ENCODE measurements at regions not wholly inside any gene's neighbourhood (a gene's known extent, or its start where the extent isn't known, plus 50 kb on each side); places are given as distances from the start of the nearest gene placed in this dataset.
"Not testable (repeated sequence)": the region's sequence is repeated elsewhere in the genome, so short reads cannot be mapped to it uniquely, and the experiment has no call there.

DNA sequence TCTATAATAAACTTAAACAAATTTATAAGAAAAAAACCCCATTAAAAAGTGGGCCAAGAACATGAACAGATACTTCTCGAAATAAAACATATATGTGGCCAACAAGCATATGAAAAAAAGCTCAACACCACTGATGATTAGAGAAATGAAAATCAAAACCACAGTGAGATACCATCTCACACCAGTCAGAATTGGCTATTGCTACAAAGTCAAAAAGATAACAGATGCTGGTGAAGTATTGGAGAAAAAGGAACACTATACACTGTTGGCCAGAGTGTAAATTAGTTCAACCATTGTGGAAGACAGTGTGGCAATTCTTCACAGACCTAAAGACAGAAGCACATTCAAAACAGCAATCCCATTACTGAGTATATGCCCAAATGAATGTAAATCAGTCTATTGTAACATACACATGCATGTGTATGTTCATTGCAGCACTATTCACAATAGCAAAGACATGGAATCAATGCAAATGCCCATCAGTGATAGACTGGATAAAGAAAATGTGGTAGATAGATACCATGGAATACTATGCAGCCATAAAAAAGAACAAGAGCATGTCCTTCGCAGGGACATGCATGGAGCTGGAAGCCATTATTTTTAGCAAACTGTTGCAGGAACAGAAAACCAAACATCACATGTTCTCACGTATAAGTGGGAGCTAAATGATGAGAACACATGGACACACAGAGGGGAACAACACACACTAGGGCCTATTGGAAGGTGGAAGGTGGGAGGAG is 313.4 kb downstream of the GATA3 start:
- H3K4me1 ChIP-seq (ENCODE audit: control insufficient read depth, insufficient read depth, low read length); H3K27ac ChIP-seq (ENCODE audit: low read length); H3K4me3 ChIP-seq (ENCODE audit: low read length); H3K9me3 ChIP-seq (ENCODE audit: control insufficient read depth, insufficient read depth, low read length); DNase-seq (ENCODE audit: low read depth, low spot score); H3K36me3 ChIP-seq (ENCODE audit: control insufficient read depth, insufficient read depth, low read length); H3K27me3 ChIP-seq (ENCODE audit: control insufficient read depth, insufficient read depth, low read length): not testable (repeated sequence)
- no CpG with 5 or more reads among the region's 3 CpGs for WGBS (ENCODE audit: insufficient coverage, insufficient read length)

DNA sequence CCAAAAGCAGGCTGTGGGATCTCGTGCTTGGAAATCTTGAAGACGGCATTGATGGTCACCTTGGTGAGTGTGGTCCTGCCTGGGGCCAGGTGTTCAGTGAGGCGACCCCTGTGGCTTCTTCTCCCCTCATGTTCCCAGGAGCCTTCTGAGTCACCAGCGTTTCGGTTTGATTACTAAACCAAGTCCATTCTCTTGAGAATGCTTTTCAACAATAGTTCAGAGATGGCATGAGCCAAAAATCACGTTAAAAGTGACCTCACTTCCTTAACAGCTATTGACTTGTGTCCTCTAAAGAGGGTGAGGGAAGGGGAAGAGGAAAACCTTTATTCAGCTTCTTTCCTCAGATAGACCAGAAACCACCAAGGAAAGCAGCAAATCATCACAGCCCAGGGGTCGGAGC is 315.2 kb downstream of the GATA3 start:
- H3K9me3 ChIP-seq (ENCODE audit: control insufficient read depth, insufficient read depth, low read length): no peaks in the 10 kb centered on the region
- no peak overlapping the region for H3K4me3 ChIP-seq (ENCODE audit: low read length)
- DNase-seq (ENCODE audit: low read depth, low spot score): no peak
- no peak overlapping the region for H3K27ac ChIP-seq (ENCODE audit: low read length)
- WGBS (ENCODE audit: insufficient coverage, insufficient read length): no CpG with 5 or more reads among the region's 7 CpGs
- H3K4me1 ChIP-seq (ENCODE audit: control insufficient read depth, insufficient read depth, low read length): no peaks in the 10 kb centered on the region
- no peaks in the 10 kb centered on the region for H3K27me3 ChIP-seq (ENCODE audit: control insufficient read depth, insufficient read depth, low read length)
- no peaks in the 10 kb centered on the region for H3K36me3 ChIP-seq (ENCODE audit: control insufficient read depth, insufficient read depth, low read length)

DNA sequence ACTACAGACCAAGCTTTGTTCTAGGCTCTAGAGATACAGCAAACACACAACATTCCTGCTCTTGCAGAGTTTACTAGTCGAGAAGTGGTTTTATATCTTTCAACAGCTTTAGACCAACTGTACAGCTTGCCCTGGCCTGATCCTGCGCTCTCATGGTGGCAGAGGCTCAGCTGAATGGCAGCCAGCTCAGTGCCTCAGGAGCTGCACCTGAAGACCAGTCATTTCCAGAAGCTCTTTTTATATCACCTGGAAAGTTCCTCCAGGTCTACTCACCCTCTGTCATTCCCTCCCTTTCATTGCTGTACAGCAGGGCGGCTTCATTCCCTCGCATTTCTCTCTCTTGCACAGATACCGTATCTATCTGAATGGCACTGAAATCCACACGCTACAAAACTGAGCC is 319.8 kb downstream of the GATA3 start:
- Histone ChIP-seq H3K4me1 (ENCODE audit: control insufficient read depth, insufficient read depth, low read length) (no peaks in the 10 kb centered on the region; the same call in 1 of the 2 replicates), H3K9me3 (ENCODE audit: control insufficient read depth, insufficient read depth, low read length) (no peaks in the 10 kb centered on the region), H3K27me3 (ENCODE audit: control insufficient read depth, insufficient read depth, low read length) (no peaks in the 10 kb centered on the region), H3K4me3 (ENCODE audit: low read length) (no peak overlapping the region), H3K36me3 (ENCODE audit: control insufficient read depth, insufficient read depth, low read length) (no peaks in the 10 kb centered on the region), H3K27ac (ENCODE audit: low read length) (no peak overlapping the region)
- no peak for DNase-seq (ENCODE audit: low read depth, low spot score)
- WGBS (ENCODE audit: insufficient coverage, insufficient read length): no CpG with 5 or more reads among the region's 6 CpGs

DNA sequence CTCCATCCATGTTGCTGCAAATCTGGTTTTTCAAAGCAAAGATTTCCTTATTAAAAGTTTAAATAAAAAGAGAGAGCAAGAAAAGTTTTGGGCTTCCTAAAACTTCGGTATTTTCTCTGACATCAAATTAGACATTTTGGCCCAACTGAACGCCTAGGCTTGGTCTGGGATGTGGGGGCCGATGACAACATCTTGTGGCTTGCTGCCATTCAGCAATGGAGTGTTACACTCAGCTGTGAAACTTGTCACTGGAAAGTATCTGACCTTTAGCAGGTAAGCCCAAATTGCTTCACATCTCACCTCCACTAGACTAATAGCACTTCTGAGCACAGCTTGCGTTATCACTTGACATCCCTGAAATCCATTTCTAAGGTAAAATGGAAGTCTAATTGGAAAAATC is 320.6 kb downstream of the GATA3 start:
- Histone ChIP-seq H3K36me3 (ENCODE audit: control insufficient read depth, insufficient read depth, low read length) (no peaks in the 10 kb centered on the region), H3K9me3 (ENCODE audit: control insufficient read depth, insufficient read depth, low read length) (no peaks in the 10 kb centered on the region), H3K4me3 (ENCODE audit: low read length) (no peak overlapping the region), H3K27me3 (ENCODE audit: control insufficient read depth, insufficient read depth, low read length) (no peaks in the 10 kb centered on the region), H3K27ac (ENCODE audit: low read length) (no peak overlapping the region), H3K4me1 (ENCODE audit: control insufficient read depth, insufficient read depth, low read length) (no peaks in the 10 kb centered on the region; the same call in 1 of the 2 replicates)
- WGBS (ENCODE audit: insufficient coverage, insufficient read length): no CpG with 5 or more reads among the region's 4 CpGs
- DNase-seq (ENCODE audit: low read depth, low spot score): no peak

DNA sequence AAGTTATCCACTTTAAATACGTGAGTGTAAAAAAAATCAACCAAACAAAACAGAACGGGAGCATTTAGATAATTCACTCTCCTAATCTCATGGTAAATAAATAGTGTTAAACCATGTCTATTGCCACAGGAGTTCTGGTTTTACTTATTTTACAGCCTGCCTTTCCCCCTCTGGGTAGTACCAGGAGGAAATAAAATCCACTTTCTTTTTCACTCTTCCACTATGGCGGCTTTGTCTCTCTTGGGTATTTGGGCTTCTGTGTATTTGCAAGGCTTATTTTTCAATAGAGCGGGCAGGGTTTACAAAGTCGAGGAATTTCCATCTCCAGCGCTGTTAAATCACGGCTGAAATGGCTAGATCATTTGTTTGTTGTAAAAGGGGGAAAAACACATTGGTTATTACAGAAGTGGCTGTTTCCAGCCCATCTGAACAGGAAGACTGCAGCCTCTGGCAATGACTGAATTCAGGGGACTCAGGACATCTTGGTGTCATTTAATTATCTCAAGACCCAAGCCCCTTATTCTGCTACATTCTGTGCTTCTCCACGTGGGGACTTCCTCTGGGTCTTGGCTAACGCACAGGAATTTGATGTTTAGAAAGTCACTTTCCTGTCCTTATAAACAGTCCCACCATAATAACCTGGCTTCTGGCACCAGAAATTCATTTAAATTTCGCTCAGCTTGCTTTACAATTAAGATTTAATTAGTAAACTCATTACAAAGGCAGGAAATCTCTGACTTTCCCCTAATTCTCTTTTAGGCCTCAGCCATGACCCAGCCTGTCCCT is 323.9 kb downstream of the GATA3 start:
- H3K36me3 ChIP-seq (ENCODE audit: control insufficient read depth, insufficient read depth, low read length): no peaks in the 10 kb centered on the region
- no CpG with 5 or more reads among the region's 10 CpGs for WGBS (ENCODE audit: insufficient coverage, insufficient read length)
- H3K27ac ChIP-seq (ENCODE audit: low read length): no peak overlapping the region
- no peaks in the 10 kb centered on the region for H3K27me3 ChIP-seq (ENCODE audit: control insufficient read depth, insufficient read depth, low read length)
- DNase-seq (ENCODE audit: low read depth, low spot score): no peak
- no peaks in the 10 kb centered on the region; the same call in 1 of the 2 replicates for H3K4me1 ChIP-seq (ENCODE audit: control insufficient read depth, insufficient read depth, low read length)
- no peak overlapping the region for H3K4me3 ChIP-seq (ENCODE audit: low read length)
- no peaks in the 10 kb centered on the region for H3K9me3 ChIP-seq (ENCODE audit: control insufficient read depth, insufficient read depth, low read length)

DNA sequence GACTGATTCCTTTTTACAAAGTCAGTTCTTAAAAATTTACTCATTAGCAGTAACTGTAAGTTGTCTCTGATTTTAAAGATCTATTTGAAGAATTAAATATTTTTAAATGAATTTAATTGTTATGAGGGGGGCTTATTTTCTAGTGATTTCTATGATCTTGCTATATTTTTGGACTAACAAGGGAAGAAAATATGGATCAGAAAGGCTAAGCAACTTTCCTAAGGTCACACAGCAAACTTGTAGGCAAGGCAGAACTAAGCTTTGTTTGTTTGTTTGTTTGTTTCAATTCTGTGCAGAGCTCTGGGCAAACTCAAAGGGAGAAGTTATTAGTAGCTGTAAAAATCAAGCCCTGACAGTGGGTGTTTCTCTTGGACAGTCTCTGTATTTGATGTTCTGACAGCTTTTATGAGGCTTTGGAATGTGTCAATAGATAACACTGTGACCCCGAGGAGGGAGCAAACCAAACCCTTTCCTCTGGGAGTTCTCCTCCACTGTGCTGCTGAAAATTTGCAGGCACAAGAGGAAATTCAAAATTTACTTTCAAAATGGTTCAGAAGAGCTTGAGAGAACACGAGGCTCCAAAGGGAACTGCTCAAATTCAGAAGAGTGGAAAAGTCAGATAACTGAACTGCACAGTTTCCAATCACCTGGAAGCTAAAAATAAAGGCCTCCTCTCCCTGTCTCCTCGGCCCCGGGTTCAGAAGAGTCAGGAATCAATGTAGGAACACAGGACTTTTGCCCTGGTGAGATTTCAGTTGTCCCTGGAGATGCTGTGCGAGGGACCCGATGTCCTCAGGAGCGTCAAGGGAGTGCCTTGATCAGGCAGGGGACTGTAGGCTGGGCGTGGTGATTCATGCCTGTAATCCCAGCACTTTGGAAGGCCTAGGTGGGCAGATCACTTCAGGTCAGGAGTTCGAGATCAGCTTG is 325.7 kb downstream of the GATA3 start:
- no peak overlapping the region for H3K27ac ChIP-seq (ENCODE audit: low read length)
- no CpG with 5 or more reads among the region's 9 CpGs for WGBS (ENCODE audit: insufficient coverage, insufficient read length)

DNA sequence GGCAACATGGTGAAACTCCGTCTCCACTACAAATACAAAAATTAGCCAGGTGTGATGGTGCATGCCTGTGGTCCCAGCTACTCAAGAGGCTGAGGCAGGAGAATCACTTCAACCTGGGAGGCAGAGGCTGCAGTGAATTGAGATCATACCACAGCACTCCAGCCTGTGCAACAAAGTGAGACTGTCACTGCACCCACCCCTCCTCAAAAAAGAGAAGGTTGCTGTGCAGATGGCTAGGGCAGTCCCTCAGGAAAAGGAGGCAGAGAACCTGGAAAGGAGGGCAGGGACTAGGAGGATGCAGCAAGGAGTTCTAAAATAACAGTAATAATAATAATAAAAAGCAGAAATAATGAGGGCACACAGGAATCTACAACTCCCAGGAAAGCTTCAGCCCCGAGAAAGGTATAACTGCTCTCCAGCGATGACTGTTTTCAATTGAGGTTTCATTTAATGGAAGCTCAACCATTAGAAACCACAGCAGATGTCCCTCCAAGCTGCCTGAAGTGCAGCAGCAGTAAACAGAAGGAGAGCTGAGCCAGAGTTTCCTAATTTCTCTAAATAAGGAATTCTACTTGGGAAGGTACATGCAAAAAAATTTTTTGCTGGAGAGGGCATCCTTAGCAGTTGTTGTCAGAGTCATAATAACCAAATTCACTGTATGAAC is 326.5 kb downstream of the GATA3 start:
- no peaks in the 10 kb centered on the region for H3K36me3 ChIP-seq (ENCODE audit: control insufficient read depth, insufficient read depth, low read length)
- no CpG with 5 or more reads among the region's 3 CpGs for WGBS (ENCODE audit: insufficient coverage, insufficient read length)
- H3K27ac ChIP-seq (ENCODE audit: low read length): no peak overlapping the region
- H3K4me1 ChIP-seq (ENCODE audit: control insufficient read depth, insufficient read depth, low read length): no peaks in the 10 kb centered on the region; the same call in 1 of the 2 replicates
- no peak overlapping the region for H3K4me3 ChIP-seq (ENCODE audit: low read length)
- no peaks in the 10 kb centered on the region for H3K27me3 ChIP-seq (ENCODE audit: control insufficient read depth, insufficient read depth, low read length)
- H3K9me3 ChIP-seq (ENCODE audit: control insufficient read depth, insufficient read depth, low read length): no peaks in the 10 kb centered on the region
- DNase-seq (ENCODE audit: low read depth, low spot score): no peak

More for the DNA sequence above, 325.7 kb downstream of the GATA3 start:
- DNase-seq (ENCODE audit: low read depth, low spot score): no peak
- H3K4me1 ChIP-seq (ENCODE audit: control insufficient read depth, insufficient read depth, low read length): no peaks in the 10 kb centered on the region; the same call in 1 of the 2 replicates
- no peaks in the 10 kb centered on the region for H3K27me3 ChIP-seq (ENCODE audit: control insufficient read depth, insufficient read depth, low read length)
- H3K9me3 ChIP-seq (ENCODE audit: control insufficient read depth, insufficient read depth, low read length): no peaks in the 10 kb centered on the region
- H3K36me3 ChIP-seq (ENCODE audit: control insufficient read depth, insufficient read depth, low read length): no peaks in the 10 kb centered on the region
- H3K4me3 ChIP-seq (ENCODE audit: low read length): no peak overlapping the region

DNA sequence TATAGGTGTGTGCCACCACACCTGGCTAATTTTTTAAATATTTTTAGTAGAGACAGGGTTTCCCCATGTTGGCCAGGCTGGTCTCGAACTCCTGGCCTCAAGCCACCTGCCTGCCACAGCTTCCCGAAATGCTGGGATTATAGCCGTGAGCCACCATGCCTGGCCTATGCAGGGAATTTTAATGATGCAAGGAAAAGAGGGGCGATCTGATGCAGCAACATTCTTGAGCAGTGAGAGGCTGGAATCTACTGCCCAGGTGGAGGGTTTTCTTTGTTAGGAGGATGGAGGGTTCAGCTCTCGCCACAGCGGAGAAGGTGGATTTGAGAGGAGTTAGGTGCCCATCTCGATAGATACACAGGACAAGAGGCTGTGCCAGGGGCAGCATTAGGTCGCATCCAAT is 332.3 kb downstream of the GATA3 start:
- Histone ChIP-seq H3K27me3 (ENCODE audit: control insufficient read depth, insufficient read depth, low read length) (no peaks in the 10 kb centered on the region), H3K36me3 (ENCODE audit: control insufficient read depth, insufficient read depth, low read length) (no peaks in the 10 kb centered on the region), H3K4me3 (ENCODE audit: low read length) (no peak overlapping the region), H3K4me1 (ENCODE audit: control insufficient read depth, insufficient read depth, low read length) (no peaks in the 10 kb centered on the region), H3K9me3 (ENCODE audit: control insufficient read depth, insufficient read depth, low read length) (no peaks in the 10 kb centered on the region), H3K27ac (ENCODE audit: low read length) (no peak overlapping the region)
- DNase-seq (ENCODE audit: low read depth, low spot score): no peak
- WGBS (ENCODE audit: insufficient coverage, insufficient read length): no CpG with 5 or more reads among the region's 8 CpGs

DNA sequence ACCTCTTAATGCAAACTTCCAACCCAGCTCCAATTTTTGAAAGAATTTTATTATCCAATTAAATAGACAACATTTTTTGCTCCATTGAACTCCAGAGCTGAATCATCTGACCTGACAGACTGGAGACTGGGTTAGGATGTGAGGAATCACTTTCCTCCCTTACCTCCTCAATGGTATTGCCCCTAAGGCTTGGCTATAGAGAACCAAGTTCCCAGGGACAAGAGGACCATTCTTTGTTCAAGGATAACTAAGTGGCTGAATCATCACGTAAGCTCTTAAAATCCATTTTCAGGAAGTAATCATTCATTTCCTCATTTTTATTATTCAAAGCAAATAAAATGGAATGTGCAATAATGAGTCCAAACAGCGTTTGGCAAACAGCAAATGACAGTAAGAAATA is 335.1 kb downstream of the GATA3 start:
- no peak overlapping the region for H3K4me3 ChIP-seq (ENCODE audit: low read length)
- H3K27ac ChIP-seq (ENCODE audit: low read length): no peak overlapping the region
- no peaks in the 10 kb centered on the region for H3K36me3 ChIP-seq (ENCODE audit: control insufficient read depth, insufficient read depth, low read length)
- H3K27me3 ChIP-seq (ENCODE audit: control insufficient read depth, insufficient read depth, low read length): no peaks in the 10 kb centered on the region
- WGBS (ENCODE audit: insufficient coverage, insufficient read length): no CpG with 5 or more reads among the region's 2 CpGs
- H3K9me3 ChIP-seq (ENCODE audit: control insufficient read depth, insufficient read depth, low read length): no peaks in the 10 kb centered on the region
- no peaks in the 10 kb centered on the region for H3K4me1 ChIP-seq (ENCODE audit: control insufficient read depth, insufficient read depth, low read length)
- DNase-seq (ENCODE audit: low read depth, low spot score): no peak

DNA sequence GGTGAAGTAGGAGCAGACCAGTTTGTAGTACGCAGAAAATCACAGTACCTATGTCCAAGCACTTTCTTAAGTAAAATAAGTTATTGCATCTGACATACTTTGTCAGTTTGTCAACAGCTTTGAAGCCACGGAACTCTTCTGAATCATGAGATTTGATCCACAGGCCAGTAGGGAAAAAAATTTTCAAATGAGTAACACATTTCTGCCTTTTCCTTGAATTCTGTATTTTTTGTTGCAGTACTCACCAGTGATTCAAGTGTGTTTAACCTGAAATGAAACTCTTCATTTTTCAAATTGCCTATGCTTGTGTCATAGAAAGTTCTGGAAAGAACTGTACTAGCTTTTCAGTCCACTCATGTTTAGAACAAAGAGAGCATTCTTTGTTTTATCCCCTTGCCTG is 337.7 kb downstream of the GATA3 start:
- DNase-seq (ENCODE audit: low read depth, low spot score): no peak
- Histone ChIP-seq H3K27me3 (ENCODE audit: control insufficient read depth, insufficient read depth, low read length) (no peaks in the 10 kb centered on the region), H3K4me1 (ENCODE audit: control insufficient read depth, insufficient read depth, low read length) (no peaks in the 10 kb centered on the region), H3K4me3 (ENCODE audit: low read length) (no peak overlapping the region), H3K9me3 (ENCODE audit: control insufficient read depth, insufficient read depth, low read length) (no peaks in the 10 kb centered on the region), H3K36me3 (ENCODE audit: control insufficient read depth, insufficient read depth, low read length) (no peaks in the 10 kb centered on the region), H3K27ac (ENCODE audit: low read length) (no peak overlapping the region)
- no CpG with 5 or more reads among the region's 2 CpGs for whole genome bisulfite sequencing (ENCODE audit: insufficient coverage, insufficient read length)

Measured in iPS DF 6.9 (cell line).